ENCODE measurements at regions not wholly inside any gene's neighbourhood (a gene's known extent, or its start where the extent isn't known, plus 50 kb on each side); places are given as distances from the start of the nearest gene placed in this dataset.

DNA sequence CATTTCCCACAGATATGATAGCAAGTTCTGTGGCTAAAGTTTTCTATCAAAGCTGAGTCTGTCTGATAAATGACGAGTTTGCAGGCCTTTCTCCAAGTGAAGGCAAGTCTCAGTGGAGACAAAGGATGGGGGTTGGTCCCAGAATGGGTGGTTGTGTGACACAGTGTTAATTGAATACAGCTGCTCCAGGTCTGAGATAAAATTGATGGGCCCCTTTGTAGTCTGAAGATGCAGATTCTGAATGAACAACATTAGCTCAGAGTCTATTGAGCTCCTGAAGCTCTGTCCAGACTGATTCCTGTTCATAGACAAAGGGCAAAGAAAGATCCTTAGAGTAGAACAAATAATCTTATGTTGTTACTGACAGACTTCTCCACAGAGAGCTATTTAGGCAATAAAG is 296.9 kb upstream of the CYRIA start:
- peak; percentile 8 for DNase-seq (ENCODE audit: low read depth)
- no peaks in the 10 kb centered on the region for H3K27me3 Mint-ChIP-seq (ENCODE audit: low read depth, unreplicated experiment)

DNA sequence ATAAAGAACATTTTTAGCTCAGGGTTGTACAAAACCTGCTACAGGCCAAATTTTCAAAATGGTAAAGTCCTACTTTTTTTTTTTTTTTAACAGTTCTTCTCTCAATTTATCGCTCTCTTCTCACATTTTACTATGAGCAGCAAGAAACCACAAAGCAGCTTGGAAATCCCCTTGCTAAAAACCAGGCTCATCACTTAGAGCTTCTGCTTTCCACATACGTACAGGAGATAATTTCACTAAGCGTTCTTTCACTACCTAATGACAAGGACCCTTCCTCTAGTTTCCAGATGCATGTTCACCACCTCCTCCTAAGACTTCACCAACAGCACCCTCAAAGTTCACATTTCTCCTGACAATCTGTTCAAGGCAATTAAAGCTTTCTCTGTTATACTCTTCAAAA is 294.9 kb upstream of the CYRIA start:
- no peak overlapping the region for H3K4me3 ChIP-seq (ENCODE audit: insufficient read depth, low read depth, low read length)
- no peak overlapping the region for H3K4me2 ChIP-seq (ENCODE audit: low read length)
- Mint-ChIP-seq H3K27me3 (ENCODE audit: low read depth, unreplicated experiment) (no peaks in the 10 kb centered on the region), H3K36me3 (ENCODE audit: low read depth, unreplicated experiment) (no peaks in the 10 kb centered on the region), H3K9me3 (ENCODE audit: unreplicated experiment) (no peaks in the 10 kb centered on the region), H3K4me1 (ENCODE audit: low read depth, unreplicated experiment) (peaks cover 4% of the 10 kb centered on the region), H3K27ac (ENCODE audit: unreplicated experiment) (no peak overlapping the region), H3K4me3 (ENCODE audit: unreplicated experiment) (no peak overlapping the region)
- no peaks in the 10 kb centered on the region for H3K27me3 ChIP-seq (ENCODE audit: insufficient read depth, low read length)
- FAIRE-seq (no peak), DNase-seq (ENCODE audit: low read depth) (no peak)
- TF ChIP-seq EZH2 (IDR thresholded peaks at IDR 0.05; ENCODE audit: insufficient read depth, low read length), result no peak
- TF ChIP-seq, protein P1, sequence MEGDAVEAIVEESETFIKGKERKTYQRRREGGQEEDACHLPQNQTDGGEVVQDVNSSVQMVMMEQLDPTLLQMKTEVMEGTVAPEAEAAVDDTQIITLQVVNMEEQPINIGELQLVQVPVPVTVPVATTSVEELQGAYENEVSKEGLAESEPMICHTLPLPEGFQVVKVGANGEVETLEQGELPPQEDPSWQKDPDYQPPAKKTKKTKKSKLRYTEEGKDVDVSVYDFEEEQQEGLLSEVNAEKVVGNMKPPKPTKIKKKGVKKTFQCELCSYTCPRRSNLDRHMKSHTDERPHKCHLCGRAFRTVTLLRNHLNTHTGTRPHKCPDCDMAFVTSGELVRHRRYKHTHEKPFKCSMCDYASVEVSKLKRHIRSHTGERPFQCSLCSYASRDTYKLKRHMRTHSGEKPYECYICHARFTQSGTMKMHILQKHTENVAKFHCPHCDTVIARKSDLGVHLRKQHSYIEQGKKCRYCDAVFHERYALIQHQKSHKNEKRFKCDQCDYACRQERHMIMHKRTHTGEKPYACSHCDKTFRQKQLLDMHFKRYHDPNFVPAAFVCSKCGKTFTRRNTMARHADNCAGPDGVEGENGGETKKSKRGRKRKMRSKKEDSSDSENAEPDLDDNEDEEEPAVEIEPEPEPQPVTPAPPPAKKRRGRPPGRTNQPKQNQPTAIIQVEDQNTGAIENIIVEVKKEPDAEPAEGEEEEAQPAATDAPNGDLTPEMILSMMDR (IDR thresholded peaks at IDR 0.05; ENCODE audit: insufficient read depth, low read depth, low read length), result no peak
- no peak overlapping the region for H3K9ac ChIP-seq (ENCODE audit: low read length)
- no peaks in the 10 kb centered on the region for H3K9me3 ChIP-seq (ENCODE audit: insufficient read depth, low read depth, low read length)
- H3K36me3 ChIP-seq (ENCODE audit: insufficient read depth, low read length), result no peaks in the 10 kb centered on the region
- no peak overlapping the region for H3K27ac ChIP-seq (ENCODE audit: low read depth, low read length)
- H3K4me1 ChIP-seq (ENCODE audit: insufficient read depth, low read length), result no peaks in the 10 kb centered on the region
- no peaks in the 10 kb centered on the region for H4K20me1 ChIP-seq (ENCODE audit: insufficient read depth, low read length)
- no peaks in the 10 kb centered on the region for H3K79me2 ChIP-seq (ENCODE audit: insufficient read depth, low read length)
- no peak overlapping the region for H2AFZ ChIP-seq (ENCODE audit: low read depth, low read length)

More for the DNA sequence above, 296.9 kb upstream of the CYRIA start:
- Histone ChIP-seq H2AFZ (ENCODE audit: low read depth, low read length) (no peak overlapping the region), H3K79me2 (ENCODE audit: insufficient read depth, low read length) (no peaks in the 10 kb centered on the region), H3K27ac (ENCODE audit: low read depth, low read length) (no peak overlapping the region), H3K9me3 (ENCODE audit: insufficient read depth, low read depth, low read length) (no peaks in the 10 kb centered on the region), H3K27me3 (ENCODE audit: insufficient read depth, low read length) (no peaks in the 10 kb centered on the region), H4K20me1 (ENCODE audit: insufficient read depth, low read length) (no peaks in the 10 kb centered on the region), H3K36me3 (ENCODE audit: insufficient read depth, low read length) (no peaks in the 10 kb centered on the region), H3K4me1 (ENCODE audit: insufficient read depth, low read length) (no peaks in the 10 kb centered on the region), H3K4me3 (ENCODE audit: insufficient read depth, low read depth, low read length) (no peak overlapping the region), H3K9ac (ENCODE audit: low read length) (no peak overlapping the region), H3K4me2 (ENCODE audit: low read length) (no peak overlapping the region)
- H3K4me3 Mint-ChIP-seq (ENCODE audit: unreplicated experiment), result no peak overlapping the region
- no peak overlapping the region for H3K27ac Mint-ChIP-seq (ENCODE audit: unreplicated experiment)
- TF ChIP-seq EZH2 (IDR thresholded peaks at IDR 0.05; ENCODE audit: insufficient read depth, low read length), result no peak
- TF ChIP-seq, protein P1 (IDR thresholded peaks at IDR 0.05; ENCODE audit: insufficient read depth, low read depth, low read length), result no peak
- FAIRE-seq, result no peak
- no peaks in the 10 kb centered on the region for H3K36me3 Mint-ChIP-seq (ENCODE audit: low read depth, unreplicated experiment)
- no peaks in the 10 kb centered on the region for H3K9me3 Mint-ChIP-seq (ENCODE audit: unreplicated experiment)
- peaks cover 4% of the 10 kb centered on the region for H3K4me1 Mint-ChIP-seq (ENCODE audit: low read depth, unreplicated experiment)

DNA sequence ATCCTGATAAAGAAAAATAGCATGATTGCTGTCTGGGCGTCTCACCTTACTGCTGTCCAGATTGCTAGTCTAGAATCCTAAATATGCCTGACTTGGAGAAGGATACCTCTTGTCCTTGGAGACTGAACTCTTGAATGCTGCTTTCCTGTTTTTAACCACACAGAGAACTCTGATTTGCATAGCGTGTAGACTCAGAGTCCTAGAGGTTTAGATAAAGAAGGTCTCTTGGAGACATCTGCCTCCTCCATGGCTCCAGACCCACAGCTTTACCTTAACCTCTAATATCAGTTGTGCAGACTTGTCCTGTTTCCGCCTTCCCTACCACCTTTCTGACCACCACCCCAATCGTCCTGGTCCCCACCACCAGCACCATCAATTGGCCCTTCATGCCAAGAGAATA is 292.6 kb upstream of the CYRIA start:
- DNase-seq (ENCODE audit: low read depth) (no peak), FAIRE-seq (no peak)

More for the DNA sequence above, 292.6 kb upstream of the CYRIA start:
- Mint-ChIP-seq H3K27me3 (ENCODE audit: low read depth, unreplicated experiment) (no peaks in the 10 kb centered on the region), H3K27ac (ENCODE audit: unreplicated experiment) (no peak overlapping the region), H3K36me3 (ENCODE audit: low read depth, unreplicated experiment) (no peaks in the 10 kb centered on the region), H3K9me3 (ENCODE audit: unreplicated experiment) (no peaks in the 10 kb centered on the region), H3K4me1 (ENCODE audit: low read depth, unreplicated experiment) (peaks cover 4% of the 10 kb centered on the region), H3K4me3 (ENCODE audit: unreplicated experiment) (no peak overlapping the region)
- Histone ChIP-seq H3K36me3 (ENCODE audit: insufficient read depth, low read length) (no peaks in the 10 kb centered on the region), H3K4me2 (ENCODE audit: low read length) (no peak overlapping the region), H3K9me3 (ENCODE audit: insufficient read depth, low read depth, low read length) (no peaks in the 10 kb centered on the region), H3K4me3 (ENCODE audit: insufficient read depth, low read depth, low read length) (no peak overlapping the region), H3K4me1 (ENCODE audit: insufficient read depth, low read length) (no peaks in the 10 kb centered on the region), H3K27ac (ENCODE audit: low read depth, low read length) (no peak overlapping the region), H3K27me3 (ENCODE audit: insufficient read depth, low read length) (no peaks in the 10 kb centered on the region), H3K79me2 (ENCODE audit: insufficient read depth, low read length) (no peaks in the 10 kb centered on the region), H2AFZ (ENCODE audit: low read depth, low read length) (no peak overlapping the region), H4K20me1 (ENCODE audit: insufficient read depth, low read length) (no peaks in the 10 kb centered on the region), H3K9ac (ENCODE audit: low read length) (no peak overlapping the region)
- TF ChIP-seq EZH2 (IDR thresholded peaks at IDR 0.05; ENCODE audit: insufficient read depth, low read length), result no peak
- TF ChIP-seq, protein P1 (IDR thresholded peaks at IDR 0.05; ENCODE audit: insufficient read depth, low read depth, low read length), result no peak
